HEK293 (cell line): ENCODE measurements at regions not wholly inside any gene's neighbourhood (a gene's known extent, or its start where the extent isn't known, plus 50 kb on each side); places are given as distances from the start of the nearest gene placed in this dataset.

Source experiments
- CTCF ChIP-seq: fragments of 450-650 bp; formaldehyde crosslinking; IDR thresholded peaks from 2 replicates; pipeline ENCODE4 v1.5.1; 2016; ENCODE audit warnings: missing biosample characterization, missing genetic modification characterization
- ZBTB8A ChIP-seq: fragments of 450-650 bp; formaldehyde crosslinking; IDR thresholded peaks from 2 replicates; pipeline ENCODE4 v1.5.1; 2016; ENCODE audit warnings: missing biosample characterization, missing genetic modification characterization
- ZNF121 ChIP-seq: fragments of 450-650 bp; formaldehyde crosslinking; IDR thresholded peaks from 2 replicates; pipeline ENCODE4 v1.5.1; 2016; ENCODE audit warnings: missing biosample characterization, missing genetic modification characterization
- ZNF138 ChIP-seq: fragments of 450-650 bp; formaldehyde crosslinking; IDR thresholded peaks from 2 replicates; pipeline ENCODE4 v1.5.1; 2016; ENCODE audit warnings: missing biosample characterization, missing genetic modification characterization, borderline replicate concordance
- ZNF175 ChIP-seq: fragments of 450-650 bp; formaldehyde crosslinking; IDR thresholded peaks from 2 replicates; pipeline ENCODE4 v1.5.1; 2016; ENCODE audit warnings: missing biosample characterization, missing genetic modification characterization

GRCh38 chr19:53704011-53704410 lies 72.2 kb downstream of the DPRX start:
- no peak for TF ChIP-seq CTCF (tag by site-specific recombination)
- no peak for TF ChIP-seq ZNF138 (tag by site-specific recombination)
- no peak for TF ChIP-seq ZBTB8A (tag by site-specific recombination)
- no peak for TF ChIP-seq ZNF175 (tag by site-specific recombination)
- no peak for TF ChIP-seq ZNF121
